ENCODE measurements at regions not wholly inside any gene's neighbourhood (a gene's known extent, or its start where the extent isn't known, plus 50 kb on each side); places are given as distances from the start of the nearest gene placed in this dataset.

GRCh38 chr5:125981016-125981415 is 442.2 kb upstream of the GRAMD2B start:
- TF ChIP-seq POLR2AphosphoS5 (IDR thresholded peaks at IDR 0.05; ENCODE audit: low read depth, low read length), result no peak
- no peak for TF ChIP-seq POLR2A (IDR thresholded peaks at IDR 0.05; ENCODE audit: low read depth, low read length)

All from GM12892 (cell line).